Neural progenitor cell (in vitro differentiated cells): ENCODE measurements at regions not wholly inside any gene's neighbourhood (a gene's known extent, or its start where the extent isn't known, plus 50 kb on each side); places are given as distances from the start of the nearest gene placed in this dataset.

Source experiments
- DNase-seq: peaks from one replicate; pipeline ENCODE4 v3.0.0-alpha.2; 2016; ENCODE audit warnings: low spot score
- H2AFZ ChIP-seq: fragments of 200-600 bp; sonication (generic); replicated peaks from 2 replicates; pipeline ENCODE4 v1.6.1; 2016; ENCODE audit warnings: antibody characterized with exemption
- H3F3A ChIP-seq: fragments of 200-600 bp; sonication (generic); 2 replicates; pipeline ENCODE4 v1.6.1; 2016; ENCODE audit warnings: antibody characterized with exemption, low read depth
- H3K27ac ChIP-seq: fragments of 200-600 bp; sonication (generic); 2 replicates; pipeline ENCODE4 v1.5.1; 2016; ENCODE audit warnings: mild to moderate bottlenecking
- H3K27me3 ChIP-seq: fragments of 200-600 bp; sonication (generic); 2 replicates; pipeline ENCODE4 v1.6.1; 2016; ENCODE audit warnings: mild to moderate bottlenecking, moderate library complexity
- H3K36me3 ChIP-seq: fragments of 200-600 bp; sonication (generic); 2 replicates; pipeline ENCODE4 v1.5.1; 2016
- H3K4me1 ChIP-seq: fragments of 200-600 bp; sonication (generic); 2 replicates; pipeline ENCODE4 v1.6.1; 2016; ENCODE audit warnings: mixed run types
- H3K4me2 ChIP-seq: fragments of 200-600 bp; sonication (generic); 2 replicates; pipeline ENCODE4 v1.6.1; 2016
- H3K4me3 ChIP-seq: fragments of 200-600 bp; sonication (generic); 2 replicates; pipeline ENCODE4 v1.5.1; 2016
- H3K79me2 ChIP-seq: fragments of 200-600 bp; sonication (generic); 2 replicates; pipeline ENCODE4 v1.6.1; 2016; ENCODE audit warnings: low read depth
- H3K9ac ChIP-seq: fragments of 200-600 bp; sonication (generic); 2 replicates; pipeline ENCODE4 v1.6.1; 2016
- H3K9me3 ChIP-seq: fragments of 200-600 bp; sonication (generic); 2 replicates; pipeline ENCODE4 v1.5.1; 2016; ENCODE audit warnings: low read depth
- H4K20me1 ChIP-seq: fragments of 200-600 bp; sonication (generic); 2 replicates; pipeline ENCODE4 v1.6.1; 2016; ENCODE audit warnings: low read depth
- H3K27ac Mint-ChIP-seq: 3 replicates; pipeline ENCODE4 v1.8.0; 2021; ENCODE audit warnings: mixed read lengths
- H3K27me3 Mint-ChIP-seq: 2 replicates; pipeline ENCODE4 v1.8.0; 2022; ENCODE audit warnings: low read depth, mild to moderate bottlenecking, inconsistent platforms, moderate library complexity, mixed read lengths; ENCODE audit not compliant: insufficient read depth
- H3K36me3 Mint-ChIP-seq: 3 replicates; pipeline ENCODE4 v1.8.0; 2021; ENCODE audit warnings: mixed read lengths
- H3K4me1 Mint-ChIP-seq: 3 replicates; pipeline ENCODE4 v1.8.0; 2021; ENCODE audit warnings: mixed read lengths
- H3K4me3 Mint-ChIP-seq: 3 replicates; pipeline ENCODE4 v1.8.0; 2021; ENCODE audit warnings: mild to moderate bottlenecking, moderate library complexity, mixed read lengths
- H3K9me3 Mint-ChIP-seq: 3 replicates; pipeline ENCODE4 v1.8.0; 2020; ENCODE audit warnings: mixed read lengths
- CTCF ChIP-seq: fragments of 200-600 bp; sonication (generic); IDR thresholded peaks from 2 replicates; pipeline ENCODE4 v1.5.1; 2017; ENCODE audit warnings: antibody characterized with exemption, mild to moderate bottlenecking
- EZH2 ChIP-seq: fragments of 200-600 bp; sonication (generic); IDR thresholded peaks from 2 replicates; pipeline ENCODE4 v1.6.1; 2017; ENCODE audit warnings: antibody characterized with exemption, mild to moderate bottlenecking, moderate library complexity
- EZH2phosphoT487 ChIP-seq: fragments of 200-600 bp; sonication (generic); IDR thresholded peaks from 2 replicates; pipeline ENCODE4 v1.6.1; 2017; ENCODE audit warnings: antibody characterized with exemption

GRCh38 chr20:23234311-23235078 lies 116.1 kb upstream of the NXT1 start:
- Histone ChIP-seq H3F3A (no peaks in the 10 kb centered on the region), H3K36me3 (no peaks in the 10 kb centered on the region), H3K4me1 (no peaks in the 10 kb centered on the region), H3K4me3 (no peak overlapping the region), H3K27me3 (peaks cover 16% of the 10 kb centered on the region), H3K9me3 (no peaks in the 10 kb centered on the region), H3K9ac (no peak overlapping the region), H3K27ac (no peak overlapping the region), H3K79me2 (no peaks in the 10 kb centered on the region), H4K20me1 (no peaks in the 10 kb centered on the region), H3K4me2 (no peak overlapping the region), H2AFZ (no peak overlapping the region)
- peaks cover 8% of the 10 kb centered on the region for H3K27me3 Mint-ChIP-seq
- no peaks in the 10 kb centered on the region for H3K4me1 Mint-ChIP-seq
- peaks cover 13% of the 10 kb centered on the region for H3K9me3 Mint-ChIP-seq
- peaks cover 2% of the 10 kb centered on the region for H3K36me3 Mint-ChIP-seq
- DNase-seq = no peak
- no peak overlapping the region for H3K4me3 Mint-ChIP-seq
- no peak overlapping the region for H3K27ac Mint-ChIP-seq
- TF ChIP-seq CTCF (no peak), EZH2 (no peak), EZH2phosphoT487 (no peak)

GRCh38 chr20:23233341-23233740 lies 117.2 kb upstream of the NXT1 start:
- Mint-ChIP-seq H3K27me3 (peaks cover 8% of the 10 kb centered on the region), H3K27ac (no peak overlapping the region), H3K36me3 (peaks cover 2% of the 10 kb centered on the region), H3K4me1 (no peaks in the 10 kb centered on the region), H3K4me3 (no peak overlapping the region), H3K9me3 (peaks cover 7% of the 10 kb centered on the region)
- H3K27me3 ChIP-seq = peaks cover 13% of the 10 kb centered on the region
- no peak overlapping the region for H3K4me2 ChIP-seq
- H2AFZ ChIP-seq = no peak overlapping the region
- H3K4me3 ChIP-seq = no peak overlapping the region
- no peaks in the 10 kb centered on the region for H4K20me1 ChIP-seq
- no peaks in the 10 kb centered on the region for H3K36me3 ChIP-seq
- H3K79me2 ChIP-seq = no peaks in the 10 kb centered on the region
- TF ChIP-seq CTCF (no peak), EZH2 (no peak), EZH2phosphoT487 (no peak)
- DNase-seq = no peak
- H3F3A ChIP-seq = no peaks in the 10 kb centered on the region
- H3K27ac ChIP-seq = no peak overlapping the region
- H3K9ac ChIP-seq = no peak overlapping the region
- H3K4me1 ChIP-seq = no peaks in the 10 kb centered on the region
- H3K9me3 ChIP-seq = no peaks in the 10 kb centered on the region

GRCh38 chr20:23232679-23233308 lies 117.8 kb upstream of the NXT1 start:
- Histone ChIP-seq H3F3A (no peaks in the 10 kb centered on the region), H2AFZ (no peak overlapping the region), H4K20me1 (no peaks in the 10 kb centered on the region), H3K27ac (no peak overlapping the region), H3K36me3 (no peaks in the 10 kb centered on the region), H3K4me3 (no peak overlapping the region), H3K9me3 (no peaks in the 10 kb centered on the region), H3K27me3 (peaks cover 13% of the 10 kb centered on the region), H3K4me1 (no peaks in the 10 kb centered on the region), H3K4me2 (no peak overlapping the region), H3K79me2 (no peaks in the 10 kb centered on the region), H3K9ac (no peak overlapping the region)
- Mint-ChIP-seq H3K27ac (no peak overlapping the region), H3K27me3 (peaks cover 8% of the 10 kb centered on the region), H3K9me3 (peaks cover 5% of the 10 kb centered on the region), H3K4me3 (no peak overlapping the region), H3K36me3 (peaks cover 2% of the 10 kb centered on the region), H3K4me1 (no peaks in the 10 kb centered on the region)
- no peak for DNase-seq
- no peak for TF ChIP-seq CTCF
- no peak for TF ChIP-seq EZH2
- no peak for TF ChIP-seq EZH2phosphoT487
